PC-9 (cell line): ENCODE measurements at regions not wholly inside any gene's neighbourhood (a gene's known extent, or its start where the extent isn't known, plus 50 kb on each side); places are given as distances from the start of the nearest gene placed in this dataset.

Source experiments
- CTCF ChIP-seq: fragments of 200-600 bp; sonication (generic); conservative IDR thresholded peaks from 2 replicates; pipeline ENCODE4 v1.6.1; 2017; ENCODE audit warnings: mixed run types, antibody characterized with exemption, mild to moderate bottlenecking, moderate library complexity
- EZH2 ChIP-seq: fragments of 200-600 bp; sonication (generic); IDR thresholded peaks from 2 replicates; pipeline ENCODE4 v1.8.0; 2017; ENCODE audit warnings: antibody characterized with exemption, low read depth

- TF ChIP-seq CTCF, result no peak
- no peak for TF ChIP-seq EZH2
Observed at GRCh38 chr6:27604986-27605385, 132.1 kb upstream of the ZNF184 start.
